Esophagus muscularis mucosa (tissue), 4 donors: ENCODE measurements at regions not wholly inside any gene's neighbourhood (a gene's known extent, or its start where the extent isn't known, plus 50 kb on each side); places are given as distances from the start of the nearest gene placed in this dataset.

Experiments used
- DNase-seq: peaks from one replicate; pipeline ENCODE4 v3.0.0-alpha.2; 2017; ENCODE audit errors: extremely low spot score
- H3K27ac ChIP-seq, 4 donors: fragments of 200-600 bp; sonication (generic); replicated peaks in 1 of 4; 1 replicate in 3 of 4; 2 replicates in 1 of 4; pipeline ENCODE4 v1.5.1; 2016 to 2019; ENCODE audit warnings: mild to moderate bottlenecking in 1 of 4
- H3K27me3 ChIP-seq, 4 donors: fragments of 200-600 bp; sonication (generic); one replicate each; pipeline versions ENCODE4 v1.5.1 to v1.6.0; 2016 to 2019
- H3K36me3 ChIP-seq, 4 donors: fragments of 200-600 bp; sonication (generic); one replicate each; pipeline ENCODE4 v1.5.1; 2016 to 2019
- H3K4me1 ChIP-seq, 4 donors: fragments of 200-600 bp; sonication (generic); one replicate each; pipeline ENCODE4 v1.5.1; 2016 to 2019
- H3K4me3 ChIP-seq, 4 donors: fragments of 200-600 bp; sonication (generic); 1 replicate in 2 of 4; 2 replicates in 2 of 4; pipeline ENCODE4 v1.5.1; 2016 to 2019; ENCODE audit warnings: mild to moderate bottlenecking in 4 of 4, moderate library complexity in 1 of 4
- H3K9me3 ChIP-seq, 4 donors: fragments of 200-600 bp; sonication (generic); 1 replicate in 3 of 4; 2 replicates in 1 of 4; pipeline ENCODE4 v1.5.1; 2016 to 2019
- CTCF ChIP-seq, 3 experiments: fragments of 200-600 bp in 2 of 3; fragments of 450-650 bp in 1 of 3; sonication (generic) in 2 of 3; IDR thresholded peaks; one replicate each; pipeline ENCODE4 v1.5.1; 2017 to 2019; ENCODE audit warnings: antibody characterized with exemption in 3 of 3, mild to moderate bottlenecking in 2 of 3, moderate library complexity in 1 of 3
- EP300 ChIP-seq: sonication (generic); formaldehyde crosslinking; IDR thresholded peaks from one replicate; pipeline ENCODE4 v1.6.1; 2017; ENCODE audit warnings: antibody characterized with exemption
- POLR2A ChIP-seq: fragments of 450-650 bp; IDR thresholded peaks from one replicate; pipeline ENCODE4 v1.6.1; 2017; ENCODE audit warnings: antibody characterized with exemption, moderate library complexity, mild to moderate bottlenecking, low read depth
- POLR2AphosphoS5 ChIP-seq, 2 donors: sonication (generic); formaldehyde crosslinking; IDR thresholded peaks; one replicate each; pipeline ENCODE4 v1.6.1; 2017; ENCODE audit warnings: antibody characterized with exemption in 2 of 2
- WGBS: methylation state at CpG from one replicate; pipeline ENCODE4 v1.1.5; 2018; 5-methylcytosine and 5-hydroxymethylcytosine counted together
- intact Hi-C: fragments of 100-400 bp; cut with DNase I; formaldehyde crosslinking; loops from one replicate; pipeline ENCODE4 v1.15.1; 2023

DNA sequence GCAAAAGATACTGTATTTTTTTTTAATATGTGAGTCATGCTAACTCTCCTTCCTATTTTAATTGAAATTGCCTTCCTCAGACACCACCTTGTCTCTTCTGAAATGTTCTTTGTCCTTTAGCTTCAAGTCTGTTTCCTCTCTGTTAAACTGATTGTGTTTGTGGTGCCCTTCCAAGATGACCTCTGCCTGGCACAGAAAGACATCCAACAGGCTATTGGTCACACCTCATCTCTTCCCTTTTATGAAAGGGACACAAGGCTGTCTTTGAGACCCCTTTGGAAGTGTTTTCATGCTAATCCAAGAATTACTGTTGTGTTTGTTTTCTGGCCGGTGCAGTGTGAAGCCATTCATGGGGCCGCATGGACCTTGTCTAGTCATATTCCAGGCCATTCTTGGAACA is 94.0 kb upstream of the PIK3C3 start:
- H3K27me3 ChIP-seq: no peaks in the 10 kb centered on the region
- intact Hi-C loops: no loop called here
- WGBS: 85% methylated on average over 2 of the region's 2 CpGs
- H3K4me3 ChIP-seq: no peak overlapping the region
- H3K36me3 ChIP-seq: no peaks in the 10 kb centered on the region
- TF ChIP-seq CTCF (IDR thresholded peaks at IDR 0.05) (no peak), POLR2A (no peak), EP300 (no peak), POLR2AphosphoS5 (IDR thresholded peaks at IDR 0.05) (no peak)
- no peak for DNase-seq
- H3K27ac ChIP-seq: no peak overlapping the region
- H3K9me3 ChIP-seq: no peaks in the 10 kb centered on the region
- no peaks in the 10 kb centered on the region for H3K4me1 ChIP-seq

DNA sequence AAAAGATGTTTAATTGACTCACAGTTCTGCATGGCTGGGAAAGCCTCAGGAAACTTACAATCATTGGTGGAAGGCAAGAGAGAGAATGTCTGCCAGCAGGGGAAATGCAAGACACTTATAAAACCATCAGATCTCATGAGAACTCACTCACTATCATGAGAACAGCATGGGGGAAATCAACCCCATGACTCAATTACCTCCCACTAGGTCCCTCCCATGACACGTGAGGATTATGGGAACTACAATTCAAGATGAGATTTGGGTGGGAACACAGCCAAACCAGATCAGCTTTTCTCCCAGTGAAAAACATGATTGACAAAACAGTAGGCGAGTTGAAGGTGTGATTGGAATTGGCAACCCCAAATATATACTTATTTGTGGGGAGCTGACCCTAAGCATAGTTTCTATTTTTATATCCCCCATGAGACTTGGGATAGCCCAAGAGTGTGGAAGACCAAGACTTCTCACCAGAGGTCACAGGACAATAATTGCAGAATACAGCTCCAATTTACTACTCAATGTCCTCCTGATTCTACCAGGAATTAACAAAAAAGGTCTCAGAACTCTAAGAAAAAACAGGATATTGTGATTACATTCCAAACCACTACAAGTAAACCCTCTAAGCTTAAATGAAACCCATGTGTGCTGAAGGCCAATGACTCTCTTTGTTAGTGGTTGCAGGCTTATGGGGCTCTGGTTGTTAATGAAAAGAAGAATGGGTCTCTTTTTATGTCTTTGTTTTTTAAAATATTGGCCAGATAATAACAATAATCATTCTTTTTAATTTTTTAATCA is 96.1 kb upstream of the PIK3C3 start:
- DNase-seq: no peak
- no peak overlapping the region for H3K4me3 ChIP-seq
- TF ChIP-seq CTCF (IDR thresholded peaks at IDR 0.05) (no peak), EP300 (no peak), POLR2AphosphoS5 (IDR thresholded peaks at IDR 0.05) (no peak), POLR2A (no peak)
- no peaks in the 10 kb centered on the region for H3K36me3 ChIP-seq
- intact Hi-C loops: no loop called here
- no peaks in the 10 kb centered on the region for H3K4me1 ChIP-seq
- no peak overlapping the region for H3K27ac ChIP-seq
- 85% methylated on average over 2 of the region's 2 CpGs for WGBS
- no peaks in the 10 kb centered on the region for H3K27me3 ChIP-seq
- no peaks in the 10 kb centered on the region for H3K9me3 ChIP-seq

DNA sequence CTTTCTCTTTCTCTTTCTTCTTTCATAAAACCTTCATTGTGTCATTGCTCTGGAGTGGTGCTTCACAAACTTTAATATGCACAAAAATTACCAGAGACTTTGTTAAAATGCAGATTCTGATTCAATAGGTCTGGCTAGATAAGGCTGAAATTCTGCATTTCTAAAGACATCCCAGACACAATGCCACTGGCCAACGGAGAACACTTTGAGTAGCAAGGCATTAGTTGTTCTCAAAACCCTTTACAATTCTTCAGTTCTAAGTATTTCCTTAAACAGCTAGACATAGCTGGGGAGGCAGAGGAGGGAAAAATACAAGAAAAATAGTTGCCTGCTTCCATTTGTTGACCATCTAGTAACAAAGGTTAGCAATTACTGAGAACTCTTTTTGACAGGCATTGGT is 101.8 kb upstream of the PIK3C3 start:
- Histone ChIP-seq H3K27me3 (no peaks in the 10 kb centered on the region), H3K36me3 (no peaks in the 10 kb centered on the region), H3K27ac (no peak overlapping the region), H3K4me3 (no peak overlapping the region), H3K4me1 (no peaks in the 10 kb centered on the region), H3K9me3 (no peaks in the 10 kb centered on the region)
- TF ChIP-seq EP300 (no peak), POLR2AphosphoS5 (IDR thresholded peaks at IDR 0.05) (no peak), CTCF (IDR thresholded peaks at IDR 0.05) (no peak), POLR2A (no peak)
- no peak for DNase-seq
- 36% methylated on average over 1 of the region's 1 CpG for WGBS
- intact Hi-C loops: no loop called here

GRCh38 chr18:41850781-41851180 is 104.3 kb upstream of the PIK3C3 start:
- intact Hi-C loops: no loop called here
- Histone ChIP-seq H3K4me3 (no peak overlapping the region), H3K27ac (no peak overlapping the region), H3K27me3 (no peaks in the 10 kb centered on the region), H3K9me3 (no peaks in the 10 kb centered on the region), H3K4me1 (no peaks in the 10 kb centered on the region), H3K36me3 (no peaks in the 10 kb centered on the region)
- 87% methylated on average over 2 of the region's 2 CpGs for WGBS
- no peak for DNase-seq
- no peak for TF ChIP-seq CTCF (IDR thresholded peaks at IDR 0.05)
- no peak for TF ChIP-seq POLR2A
- TF ChIP-seq POLR2AphosphoS5 (IDR thresholded peaks at IDR 0.05): no peak
- TF ChIP-seq EP300: no peak

DNA sequence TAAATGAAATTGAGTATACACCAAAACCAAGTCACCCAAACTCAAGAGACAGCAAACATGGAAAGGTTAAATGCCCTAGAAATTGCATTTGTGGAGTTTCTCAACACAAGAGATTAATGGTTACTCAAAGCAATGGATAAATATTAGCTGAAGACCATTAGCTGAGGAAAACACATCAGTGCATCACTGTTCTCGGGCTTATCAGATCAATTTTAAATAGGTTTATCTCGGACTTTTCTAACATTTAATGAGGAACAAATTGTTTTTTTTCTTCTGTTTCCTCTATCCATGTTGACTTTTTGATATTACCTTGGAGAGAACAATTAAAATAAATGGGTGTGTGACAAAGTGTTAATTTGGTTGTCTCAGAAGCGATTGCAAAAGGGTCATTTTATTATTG is 105.4 kb upstream of the PIK3C3 start:
- no peak overlapping the region for H3K27ac ChIP-seq
- TF ChIP-seq POLR2A (no peak), POLR2AphosphoS5 (IDR thresholded peaks at IDR 0.05) (no peak), CTCF (IDR thresholded peaks at IDR 0.05) (no peak), EP300 (no peak)
- H3K4me3 ChIP-seq: no peak overlapping the region
- WGBS: 80% methylated on average over 3 of the region's 3 CpGs
- H3K36me3 ChIP-seq: no peaks in the 10 kb centered on the region
- intact Hi-C loops: no loop called here
- no peaks in the 10 kb centered on the region for H3K9me3 ChIP-seq
- H3K27me3 ChIP-seq: no peaks in the 10 kb centered on the region
- no peak for DNase-seq
- H3K4me1 ChIP-seq: no peaks in the 10 kb centered on the region
